PC-9 (cell line): ENCODE measurements at regions not wholly inside any gene's neighbourhood (a gene's known extent, or its start where the extent isn't known, plus 50 kb on each side); places are given as distances from the start of the nearest gene placed in this dataset.

Experiments used
- BruUV-seq: library from RNA; stranded (reverse); fragments of 400-500 nt; replicated peaks from 2 replicates; lab custom pipeline; 2021; lab: Mats Ljungman, UMichigan
- CTCF ChIA-PET: fragments of 300-600 bp; sonication (Branson Sonifier 250); formaldehyde crosslinking; loops from one replicate; lab custom pipeline; 2022; ENCODE audit warnings: antibody characterized with exemption; lab: Charles Lee
- POLR2A ChIA-PET: fragments of 300-600 bp; sonication (Branson Sonifier 250); formaldehyde crosslinking; loops from one replicate; lab custom pipeline; 2022; ENCODE audit warnings: antibody characterized with exemption; ENCODE audit not compliant: unreplicated experiment; lab: Charles Lee
- DNase-seq, 2 experiments: peaks; one replicate each; pipeline versions ENCODE4 v3.0.0 to v3.0.0-alpha.2; 2015 to 2022; ENCODE audit warnings: mixed read lengths in 1 of 2
- H2AFZ ChIP-seq: fragments of 200-600 bp; sonication (generic); 2 replicates; pipeline ENCODE4 v1.8.1; 2017; ENCODE audit warnings: antibody characterized with exemption
- H3F3A ChIP-seq: fragments of 200-600 bp; sonication (generic); 2 replicates; pipeline ENCODE4 v1.8.1; 2017; ENCODE audit warnings: antibody characterized with exemption, mild to moderate bottlenecking, low read depth; ENCODE audit not compliant: insufficient read depth
- H3K27ac ChIP-seq: fragments of 200-600 bp; sonication (generic); 2 replicates; pipeline ENCODE4 v1.6.1; 2016; ENCODE audit warnings: mixed run types
- H3K27me3 ChIP-seq: fragments of 200-600 bp; sonication (generic); 2 replicates; pipeline ENCODE4 v1.6.1; 2016; ENCODE audit warnings: low read depth, mixed run types; ENCODE audit not compliant: insufficient read depth
- H3K36me3 ChIP-seq: fragments of 200-600 bp; sonication (generic); 2 replicates; pipeline ENCODE4 v1.6.1; 2016; ENCODE audit warnings: low read depth, mixed run types
- H3K4me1 ChIP-seq: fragments of 200-600 bp; sonication (generic); replicated peaks from 2 replicates; pipeline ENCODE4 v1.6.1; 2016; ENCODE audit warnings: mixed run types; ENCODE audit not compliant: insufficient read depth
- H3K4me2 ChIP-seq: fragments of 200-600 bp; sonication (generic); 2 replicates; pipeline ENCODE4 v1.6.1; 2017; ENCODE audit warnings: mixed run types
- H3K4me3 ChIP-seq: fragments of 200-600 bp; sonication (generic); 2 replicates; pipeline ENCODE4 v1.6.1; 2016; ENCODE audit warnings: mixed run types
- H3K79me2 ChIP-seq: fragments of 200-600 bp; sonication (generic); 2 replicates; pipeline ENCODE4 v1.6.1; 2017; ENCODE audit warnings: low read depth, mixed run types
- H3K9me2 ChIP-seq: fragments of 200-600 bp; sonication (generic); 2 replicates; pipeline ENCODE4 v1.8.1; 2017; ENCODE audit warnings: mild to moderate bottlenecking; ENCODE audit not compliant: insufficient read depth
- H3K9me3 ChIP-seq: fragments of 200-600 bp; sonication (generic); 2 replicates; pipeline ENCODE4 v1.8.1; 2016; ENCODE audit warnings: low read depth; ENCODE audit not compliant: insufficient read depth
- H4K20me1 ChIP-seq: fragments of 200-600 bp; sonication (generic); 2 replicates; pipeline ENCODE4 v1.8.1; 2017; ENCODE audit not compliant: insufficient read depth
- EZH2 ChIP-seq: fragments of 200-600 bp; sonication (generic); IDR thresholded peaks from 2 replicates; pipeline ENCODE4 v1.8.0; 2017; ENCODE audit warnings: antibody characterized with exemption, low read depth
- intact Hi-C: fragments of 100-400 bp; cut with micrococcal nuclease; formaldehyde crosslinking; loops from one replicate; pipeline ENCODE4 v1.10.0; 2022; ENCODE audit not compliant: unreplicated experiment
- TF ChIP-seq, protein P1 (sequence below): fragments of 200-600 bp; sonication (generic); conservative IDR thresholded peaks from 2 replicates; pipeline ENCODE4 v1.6.1; 2017; ENCODE audit warnings: mixed run types, antibody characterized with exemption, mild to moderate bottlenecking, moderate library complexity

DNA sequence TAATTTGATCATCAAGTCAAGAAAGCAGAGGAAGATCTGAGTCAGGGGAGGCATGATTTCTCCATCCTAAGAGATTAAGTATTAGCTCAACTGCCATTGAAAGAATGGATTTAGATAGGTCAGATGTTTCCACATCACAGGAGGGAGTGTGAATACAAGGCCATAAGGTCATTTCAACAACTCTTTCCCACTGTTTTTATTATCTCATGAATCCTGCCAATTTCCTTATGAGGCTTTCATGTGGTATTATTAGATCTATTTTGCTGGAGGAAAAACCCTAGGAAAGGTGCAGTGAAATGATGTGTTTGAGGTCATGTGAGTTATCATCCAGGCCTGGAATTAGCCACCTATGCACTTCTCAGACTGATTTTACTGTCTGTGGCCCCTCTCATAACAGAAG, 269.0 kb downstream of the NOVA1 start:
- Histone ChIP-seq H3K27me3 (no peaks in the 10 kb centered on the region), H3K9me2 (no peaks in the 10 kb centered on the region; the same call in 1 of the 2 replicates), H3K36me3 (no peaks in the 10 kb centered on the region), H3K79me2 (no peaks in the 10 kb centered on the region), H3F3A (no peaks in the 10 kb centered on the region), H3K4me2 (no peak overlapping the region), H3K4me3 (no peak overlapping the region), H4K20me1 (no peaks in the 10 kb centered on the region), H3K27ac (no peak overlapping the region), H3K4me1 (no peaks in the 10 kb centered on the region), H3K9me3 (no peaks in the 10 kb centered on the region), H2AFZ (no peak overlapping the region)
- CTCF ChIA-PET = no interaction called here
- no peak for TF ChIP-seq EZH2
- TF ChIP-seq, protein P1, sequence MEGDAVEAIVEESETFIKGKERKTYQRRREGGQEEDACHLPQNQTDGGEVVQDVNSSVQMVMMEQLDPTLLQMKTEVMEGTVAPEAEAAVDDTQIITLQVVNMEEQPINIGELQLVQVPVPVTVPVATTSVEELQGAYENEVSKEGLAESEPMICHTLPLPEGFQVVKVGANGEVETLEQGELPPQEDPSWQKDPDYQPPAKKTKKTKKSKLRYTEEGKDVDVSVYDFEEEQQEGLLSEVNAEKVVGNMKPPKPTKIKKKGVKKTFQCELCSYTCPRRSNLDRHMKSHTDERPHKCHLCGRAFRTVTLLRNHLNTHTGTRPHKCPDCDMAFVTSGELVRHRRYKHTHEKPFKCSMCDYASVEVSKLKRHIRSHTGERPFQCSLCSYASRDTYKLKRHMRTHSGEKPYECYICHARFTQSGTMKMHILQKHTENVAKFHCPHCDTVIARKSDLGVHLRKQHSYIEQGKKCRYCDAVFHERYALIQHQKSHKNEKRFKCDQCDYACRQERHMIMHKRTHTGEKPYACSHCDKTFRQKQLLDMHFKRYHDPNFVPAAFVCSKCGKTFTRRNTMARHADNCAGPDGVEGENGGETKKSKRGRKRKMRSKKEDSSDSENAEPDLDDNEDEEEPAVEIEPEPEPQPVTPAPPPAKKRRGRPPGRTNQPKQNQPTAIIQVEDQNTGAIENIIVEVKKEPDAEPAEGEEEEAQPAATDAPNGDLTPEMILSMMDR = no peak
- no peak for DNase-seq
- POLR2A ChIA-PET = no interaction called here
- BruUV-seq = no TSS peak
- intact Hi-C loops = no loop called here

DNA sequence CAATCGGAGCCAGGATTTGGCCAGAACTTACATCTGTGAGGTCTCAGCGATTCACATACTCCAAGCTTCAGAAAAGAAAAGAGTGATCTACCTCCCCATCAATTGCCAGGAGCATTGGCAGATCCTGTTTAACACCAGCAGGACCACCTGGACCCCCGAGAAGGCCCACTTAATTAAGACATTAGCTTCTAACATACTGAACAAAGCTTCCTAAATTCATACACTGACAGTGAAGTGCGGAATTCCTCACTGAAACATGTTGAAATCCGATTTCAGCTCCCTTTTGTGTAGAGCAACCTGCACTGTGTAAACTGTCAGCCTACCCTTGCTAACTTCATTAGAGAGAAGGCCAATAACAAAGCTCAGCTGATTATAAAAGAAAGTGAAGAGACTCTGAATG, 274.0 kb downstream of the NOVA1 start:
- Histone ChIP-seq H3K9me2 (no peaks in the 10 kb centered on the region; the same call in 1 of the 2 replicates), H3K36me3 (no peaks in the 10 kb centered on the region), H3K9me3 (no peaks in the 10 kb centered on the region), H3K27ac (no peak overlapping the region), H2AFZ (no peak overlapping the region), H3F3A (no peaks in the 10 kb centered on the region), H3K4me3 (no peak overlapping the region), H3K79me2 (no peaks in the 10 kb centered on the region), H3K4me1 (no peaks in the 10 kb centered on the region), H3K27me3 (no peaks in the 10 kb centered on the region), H4K20me1 (no peaks in the 10 kb centered on the region), H3K4me2 (no peak overlapping the region)
- POLR2A ChIA-PET = no interaction called here
- TF ChIP-seq, protein P1 = no peak
- no peak for TF ChIP-seq EZH2
- CTCF ChIA-PET = no interaction called here
- intact Hi-C loops = no loop called here
- no TSS peak for BruUV-seq
- no peak for DNase-seq

DNA sequence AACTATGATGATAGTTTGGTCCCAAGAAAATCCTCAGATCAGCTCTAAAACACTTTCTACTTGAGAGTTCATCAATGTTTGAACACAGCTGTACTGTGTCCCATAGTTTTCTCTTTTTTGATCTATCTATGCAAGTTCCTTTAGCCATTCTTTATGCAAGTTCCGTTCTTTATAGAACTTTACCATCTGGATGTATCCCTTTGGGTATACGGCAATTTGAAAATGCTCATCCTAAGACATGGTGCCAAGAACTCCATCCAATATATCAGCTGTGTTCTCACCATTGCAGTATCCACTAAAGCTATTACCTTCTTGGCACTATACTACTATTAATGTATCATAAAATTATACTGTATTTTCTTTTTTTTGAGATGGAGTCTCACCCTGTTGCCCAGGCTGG, 276.9 kb downstream of the NOVA1 start:
- H3K79me2 ChIP-seq = no peaks in the 10 kb centered on the region
- H3K4me2 ChIP-seq = no peak overlapping the region
- DNase-seq = no peak
- TF ChIP-seq EZH2 = no peak
- TF ChIP-seq, protein P1 = no peak
- ChIA-PET POLR2A (no interaction called here), CTCF (no interaction called here)
- no peaks in the 10 kb centered on the region for H3K9me3 ChIP-seq
- H3K27me3 ChIP-seq = no peaks in the 10 kb centered on the region
- H3K4me1 ChIP-seq = no peaks in the 10 kb centered on the region
- no peaks in the 10 kb centered on the region for H3F3A ChIP-seq
- no peaks in the 10 kb centered on the region for H3K36me3 ChIP-seq
- BruUV-seq = no TSS peak
- H3K27ac ChIP-seq = no peak overlapping the region
- H4K20me1 ChIP-seq = no peaks in the 10 kb centered on the region
- H3K9me2 ChIP-seq = no peaks in the 10 kb centered on the region; the same call in 1 of the 2 replicates
- intact Hi-C loops = no loop called here
- H2AFZ ChIP-seq = no peak overlapping the region
- no peak overlapping the region for H3K4me3 ChIP-seq
